T-helper 2 cell treated with Interferon-gamma antibody and Interleukin-4, amounts not matched to agents 5 μg/mL and 100 μg/mL, for 36 hours (primary cell): ENCODE measurements at regions not wholly inside any gene's neighbourhood (a gene's known extent, or its start where the extent isn't known, plus 50 kb on each side); places are given as distances from the start of the nearest gene placed in this dataset.
"Not testable (repeated sequence)": the region's sequence is repeated elsewhere in the genome, so short reads cannot be mapped to it uniquely, and the experiment has no call there.

Experiments
- DNase-seq: peaks from one replicate; pipeline ENCODE4 v3.0.0; 2021; ENCODE audit warnings: low spot score
- H3K27ac Mint-ChIP-seq: one replicate; pipeline ENCODE4 v1.8.0; 2021; ENCODE audit warnings: mild to moderate bottlenecking, mixed read lengths
- H3K27me3 Mint-ChIP-seq: one replicate; pipeline ENCODE4 v1.8.0; 2021; ENCODE audit warnings: low read depth, mixed read lengths
- H3K36me3 Mint-ChIP-seq: one replicate; pipeline ENCODE4 v1.8.0; 2021; ENCODE audit warnings: low read depth, mixed read lengths
- H3K4me1 Mint-ChIP-seq: one replicate; pipeline ENCODE4 v1.8.0; 2021; ENCODE audit warnings: low read depth, mixed read lengths
- H3K4me3 Mint-ChIP-seq: one replicate; pipeline ENCODE4 v1.8.0; 2022; ENCODE audit warnings: mild to moderate bottlenecking, moderate library complexity, mixed read lengths
- H3K9me3 Mint-ChIP-seq: one replicate; pipeline ENCODE4 v1.8.0; 2021; ENCODE audit warnings: mixed read lengths

DNA sequence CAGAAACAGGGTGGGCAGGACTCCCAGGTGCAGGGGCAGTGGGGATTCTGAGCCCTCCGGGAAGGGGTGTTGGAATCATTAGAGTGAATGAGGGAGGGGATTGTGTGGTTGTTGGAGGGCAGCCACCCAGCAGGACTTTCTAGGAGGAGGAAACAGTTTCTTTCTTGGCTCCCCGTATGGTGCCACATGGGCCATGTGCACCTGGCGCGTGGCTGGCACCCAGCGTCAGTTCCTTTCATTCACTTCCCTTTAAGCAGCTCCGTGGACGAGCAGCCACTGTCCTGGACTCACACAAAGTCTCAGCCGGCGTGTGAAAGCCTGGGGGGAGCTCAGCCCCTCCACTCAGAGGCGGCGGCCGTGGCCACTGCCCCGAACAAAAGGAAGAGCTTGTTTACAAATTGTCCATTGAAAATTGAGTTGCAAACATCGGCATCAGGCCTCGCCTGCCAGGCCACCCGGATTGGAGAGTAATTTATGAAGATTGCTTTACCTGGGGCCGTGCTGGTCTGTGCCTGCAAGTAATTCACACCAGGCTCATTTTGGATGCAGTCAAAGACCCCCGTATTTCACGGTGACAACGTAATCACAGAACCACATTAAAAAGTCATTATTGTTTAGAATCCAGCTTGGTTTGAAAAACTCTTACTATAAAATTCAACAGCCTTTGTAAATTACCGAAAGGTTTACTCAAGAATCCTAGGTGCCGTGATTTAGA, 101.7 kb upstream of the C14orf180 start:
- Mint-ChIP-seq H3K27ac (no peak overlapping the region), H3K4me1 (no peaks in the 10 kb centered on the region), H3K36me3 (no peaks in the 10 kb centered on the region), H3K4me3 (no peak overlapping the region), H3K27me3 (no peaks in the 10 kb centered on the region), H3K9me3 (peaks cover 11% of the 10 kb centered on the region)
- DNase-seq: no peak

DNA sequence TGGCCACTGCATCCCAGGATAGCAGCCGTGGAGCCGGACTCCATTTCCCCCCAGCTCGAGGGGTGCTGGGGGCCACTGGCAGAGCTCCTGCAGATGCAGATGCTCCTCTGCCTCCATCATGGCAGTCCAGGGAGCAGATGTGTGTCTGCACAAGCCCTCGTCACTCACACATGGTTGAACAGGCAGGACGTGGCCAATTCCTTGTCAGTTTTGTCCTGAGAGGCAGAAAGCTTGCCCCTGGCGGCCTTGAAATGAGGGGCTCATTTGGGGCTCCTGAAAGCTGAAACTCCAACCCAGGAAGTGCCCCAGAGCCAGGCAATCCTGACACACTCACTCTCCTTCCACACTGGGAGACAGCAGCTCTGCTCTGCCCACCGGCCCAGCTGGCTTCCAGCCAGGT, 100.9 kb upstream of the C14orf180 start:
- Mint-ChIP-seq H3K4me3 (no peak overlapping the region), H3K27ac (no peak overlapping the region), H3K9me3 (peaks cover 17% of the 10 kb centered on the region), H3K4me1 (no peaks in the 10 kb centered on the region), H3K27me3 (no peaks in the 10 kb centered on the region), H3K36me3 (no peaks in the 10 kb centered on the region)
- no peak for DNase-seq

DNA sequence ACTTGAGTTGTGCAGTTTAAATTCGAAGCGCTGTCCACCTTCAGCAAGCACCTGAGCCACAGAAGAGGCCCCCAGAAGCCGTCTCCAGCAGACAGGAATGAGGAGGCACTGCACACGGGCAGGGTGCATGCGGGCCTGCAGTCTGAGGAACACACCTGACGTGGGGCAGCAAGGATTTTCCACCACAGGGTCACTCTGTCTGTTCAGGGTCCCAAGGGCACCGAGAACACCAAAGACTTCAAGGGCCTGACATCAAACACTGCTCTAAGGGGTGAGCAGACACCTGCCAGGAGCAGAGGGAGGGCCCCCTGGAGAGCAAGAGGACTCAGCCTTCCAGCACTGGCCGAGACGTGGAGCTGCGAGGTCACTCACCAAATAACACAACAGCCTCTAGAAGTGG, 99.7 kb upstream of the C14orf180 start:
- Mint-ChIP-seq H3K36me3 (no peaks in the 10 kb centered on the region), H3K4me3 (no peak overlapping the region), H3K27ac (no peak overlapping the region), H3K9me3 (peaks cover 17% of the 10 kb centered on the region), H3K27me3 (no peaks in the 10 kb centered on the region), H3K4me1 (no peaks in the 10 kb centered on the region)
- no peak for DNase-seq

DNA sequence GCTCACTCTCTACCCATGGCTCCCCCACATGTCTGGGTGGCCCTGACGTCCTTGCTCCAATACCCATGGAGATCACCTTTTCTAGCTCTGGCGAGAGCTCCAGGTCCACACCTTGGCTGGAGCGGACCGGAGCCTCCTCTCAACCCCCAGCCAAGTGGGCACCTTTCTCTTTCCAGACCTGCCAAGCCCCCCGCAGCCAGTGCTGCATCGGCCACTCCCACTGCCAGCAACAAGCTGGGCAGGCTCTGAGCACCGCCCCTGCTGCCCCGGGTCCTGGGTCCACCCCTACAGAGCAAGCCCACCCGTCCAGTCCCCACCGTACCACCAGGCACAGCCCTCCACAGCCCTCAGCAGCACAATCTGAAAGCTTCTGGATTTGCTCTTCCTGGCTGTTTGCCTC, 98.2 kb upstream of the C14orf180 start:
- no peak overlapping the region for H3K4me3 Mint-ChIP-seq
- DNase-seq: no peak
- no peaks in the 10 kb centered on the region for H3K36me3 Mint-ChIP-seq
- no peaks in the 10 kb centered on the region for H3K27me3 Mint-ChIP-seq
- H3K4me1 Mint-ChIP-seq: no peaks in the 10 kb centered on the region
- no peak overlapping the region for H3K27ac Mint-ChIP-seq
- peaks cover 17% of the 10 kb centered on the region for H3K9me3 Mint-ChIP-seq

DNA sequence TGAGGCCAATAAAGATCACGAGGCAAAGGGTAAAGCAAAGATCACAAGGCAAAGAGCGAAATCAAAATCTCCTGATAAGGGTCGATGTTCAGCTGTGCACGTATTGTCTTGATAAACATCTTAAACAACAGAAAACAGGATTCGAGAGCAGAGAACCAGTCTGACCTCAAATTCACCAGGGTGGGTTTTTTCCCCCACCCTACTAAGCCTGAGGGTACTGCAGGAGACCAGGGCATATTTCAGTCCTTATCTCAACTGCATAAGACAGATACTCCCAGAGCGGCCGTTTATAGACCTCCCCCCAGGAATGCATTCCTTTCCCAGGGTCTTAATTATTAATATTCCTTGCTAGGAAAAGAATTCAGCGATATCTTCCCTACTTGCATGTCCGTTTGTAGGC, 97.5 kb upstream of the C14orf180 start:
- H3K27me3 Mint-ChIP-seq, H3K4me3 Mint-ChIP-seq, H3K4me1 Mint-ChIP-seq, H3K36me3 Mint-ChIP-seq, H3K27ac Mint-ChIP-seq, DNase-seq: not testable (repeated sequence)
- H3K9me3 Mint-ChIP-seq: peaks cover 17% of the 10 kb centered on the region

DNA sequence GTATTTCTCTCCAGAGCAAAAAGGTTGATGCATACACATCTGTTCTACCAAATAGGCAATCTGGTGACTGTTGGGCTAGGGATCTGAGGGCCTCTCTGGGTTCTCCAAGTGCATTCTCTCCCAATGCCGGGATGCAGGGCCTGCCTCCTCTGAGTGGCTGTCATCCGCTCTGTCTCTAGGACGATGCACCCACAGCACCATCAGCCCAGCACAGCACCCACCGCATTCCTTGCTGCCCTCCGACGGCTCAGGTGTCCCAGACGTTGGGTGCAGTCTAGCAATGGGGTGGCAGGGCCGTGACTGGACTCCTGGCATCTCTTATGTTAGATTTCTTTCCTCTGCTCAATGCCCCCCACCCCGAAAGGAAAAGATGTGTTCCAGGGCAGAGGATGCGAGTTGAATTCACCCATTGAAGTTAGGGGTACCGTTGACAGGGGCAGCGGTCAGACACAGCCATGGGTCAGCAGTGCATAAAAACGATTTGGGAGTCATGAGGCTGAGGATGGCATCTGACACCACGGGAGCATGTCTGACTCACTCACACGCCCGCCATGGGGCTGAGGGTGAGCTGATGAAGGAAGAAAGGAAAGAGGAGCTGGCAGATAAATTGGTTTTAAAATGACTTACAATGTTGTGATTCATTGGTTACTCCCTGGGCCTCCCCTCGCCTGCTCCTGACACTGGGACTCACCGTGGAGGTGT, 93.2 kb upstream of the C14orf180 start:
- no peak overlapping the region for H3K4me3 Mint-ChIP-seq
- H3K27ac Mint-ChIP-seq: no peak overlapping the region
- no peaks in the 10 kb centered on the region for H3K27me3 Mint-ChIP-seq
- peaks cover 17% of the 10 kb centered on the region for H3K9me3 Mint-ChIP-seq
- H3K36me3 Mint-ChIP-seq: no peaks in the 10 kb centered on the region
- H3K4me1 Mint-ChIP-seq: no peaks in the 10 kb centered on the region
- DNase-seq: no peak

DNA sequence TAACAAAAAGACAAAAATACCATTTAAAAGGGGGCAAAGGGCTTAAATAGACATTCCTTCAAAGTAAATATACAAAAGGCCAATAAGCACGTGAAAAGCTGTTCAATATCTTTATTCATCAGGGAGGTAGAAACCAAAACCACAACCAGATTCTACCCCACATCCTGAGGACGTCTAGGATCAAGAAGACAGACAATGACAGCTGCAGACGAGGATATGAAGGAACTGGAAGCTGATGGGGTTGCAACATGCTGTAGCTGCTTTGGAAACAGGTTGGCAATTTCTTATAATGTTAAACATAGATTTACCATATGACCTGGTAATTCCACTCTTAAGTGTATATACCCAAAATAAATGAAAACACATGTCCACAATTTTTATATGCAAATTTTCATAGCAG, 85.1 kb upstream of the C14orf180 start:
- Mint-ChIP-seq H3K36me3 (no peaks in the 10 kb centered on the region), H3K9me3 (peaks cover 3% of the 10 kb centered on the region), H3K4me1 (peaks cover 4% of the 10 kb centered on the region), H3K4me3 (no peak overlapping the region), H3K27me3 (peaks cover 10% of the 10 kb centered on the region), H3K27ac (no peak overlapping the region)
- no peak for DNase-seq

DNA sequence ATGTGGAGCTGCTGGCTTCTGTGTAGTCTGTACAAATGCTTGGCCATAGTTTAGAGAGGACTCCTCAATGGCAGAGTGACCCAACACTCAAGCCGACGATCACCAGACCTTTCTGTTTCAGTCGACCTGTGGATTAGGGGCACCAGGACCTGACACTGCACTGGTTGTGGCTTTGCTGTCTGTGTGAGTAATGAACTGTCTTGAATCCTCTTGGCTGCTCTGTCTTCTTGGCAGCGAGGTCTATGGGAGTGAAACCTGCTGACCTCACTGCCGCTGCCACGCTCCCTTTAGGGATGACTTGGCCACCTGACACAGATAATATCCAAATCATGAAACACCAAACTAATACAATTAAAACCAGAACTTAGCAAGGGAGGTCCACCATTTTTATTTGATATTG, 83.5 kb upstream of the C14orf180 start:
- Mint-ChIP-seq H3K4me3 (no peak overlapping the region), H3K27me3 (peaks cover 10% of the 10 kb centered on the region), H3K4me1 (peaks cover 4% of the 10 kb centered on the region), H3K36me3 (no peaks in the 10 kb centered on the region), H3K27ac (no peak overlapping the region), H3K9me3 (peaks cover 3% of the 10 kb centered on the region)
- no peak for DNase-seq

DNA sequence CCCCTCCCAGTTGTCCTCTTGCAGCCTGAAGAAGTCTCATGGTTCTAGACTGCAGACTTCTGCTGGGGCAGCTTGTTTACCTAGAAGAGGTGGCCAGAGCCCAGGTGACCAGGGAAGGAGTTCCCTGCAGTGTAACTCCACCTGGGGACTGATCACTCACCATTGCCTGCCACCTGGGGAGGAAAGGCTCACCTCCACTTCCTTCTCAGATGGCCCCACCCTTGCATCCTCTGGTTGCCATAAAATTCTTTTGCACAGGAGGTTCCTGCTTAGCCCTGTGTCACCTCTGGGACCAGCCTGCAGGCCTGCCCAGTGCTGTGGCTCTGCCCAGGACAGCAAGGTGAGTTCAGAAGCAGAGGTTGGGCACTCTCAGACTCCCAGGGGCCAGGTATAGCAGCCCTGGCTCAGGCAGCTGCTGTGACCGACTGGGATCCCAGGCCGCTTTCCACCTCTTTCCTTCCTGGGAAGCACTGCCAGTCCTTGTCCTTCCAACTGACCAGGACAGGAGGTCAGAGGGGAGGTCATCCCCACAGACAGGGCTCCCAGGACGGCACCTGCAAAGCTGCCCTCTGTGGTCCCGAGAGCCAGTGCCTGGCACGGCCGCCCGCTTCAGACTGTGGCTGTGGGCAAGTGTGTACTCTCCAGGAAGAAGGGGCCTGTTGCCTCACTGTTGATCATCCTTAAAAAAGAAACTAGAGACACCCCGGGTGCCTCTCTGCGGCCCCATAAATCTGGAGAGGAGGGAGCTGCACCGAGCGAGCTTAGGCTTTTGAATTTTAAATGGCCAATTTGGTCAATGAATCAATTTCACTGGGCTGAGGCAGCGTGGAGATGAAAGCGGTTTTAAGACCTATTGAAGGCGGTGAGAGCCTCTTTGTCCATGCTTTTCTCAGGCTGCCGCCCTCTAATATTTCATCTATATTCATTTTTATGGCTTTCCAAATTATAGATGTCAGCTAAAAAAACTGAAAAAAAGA, 79.5 kb upstream of the C14orf180 start:
- peaks cover 2% of the 10 kb centered on the region for H3K27me3 Mint-ChIP-seq
- peaks cover 20% of the 10 kb centered on the region for H3K9me3 Mint-ChIP-seq
- H3K4me1 Mint-ChIP-seq: no peaks in the 10 kb centered on the region
- DNase-seq: no peak
- H3K4me3 Mint-ChIP-seq: no peak overlapping the region
- H3K27ac Mint-ChIP-seq: no peak overlapping the region
- H3K36me3 Mint-ChIP-seq: no peaks in the 10 kb centered on the region

DNA sequence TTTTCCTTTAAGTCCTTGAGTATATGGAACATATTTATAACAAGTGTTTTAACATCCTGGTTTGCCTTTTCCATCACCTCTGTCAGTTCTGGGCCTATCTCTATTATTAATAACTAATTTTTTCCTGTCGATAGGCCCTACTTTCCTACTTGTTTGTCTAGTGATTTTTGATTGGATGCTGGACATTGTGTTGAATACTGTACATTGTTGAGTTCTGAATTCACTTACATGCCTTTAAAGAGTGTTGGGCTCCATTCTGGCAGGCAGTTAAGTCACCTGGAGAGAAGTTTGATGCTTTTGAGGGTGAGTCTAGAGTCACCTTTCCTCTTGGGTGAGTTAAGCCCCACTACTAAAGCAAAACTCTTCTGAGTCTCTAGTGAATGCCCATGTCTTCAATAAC, 77.5 kb upstream of the C14orf180 start:
- peaks cover 20% of the 10 kb centered on the region for H3K9me3 Mint-ChIP-seq
- DNase-seq: no peak
- no peak overlapping the region for H3K4me3 Mint-ChIP-seq
- no peaks in the 10 kb centered on the region for H3K4me1 Mint-ChIP-seq
- H3K27ac Mint-ChIP-seq: no peak overlapping the region
- no peaks in the 10 kb centered on the region for H3K36me3 Mint-ChIP-seq
- H3K27me3 Mint-ChIP-seq: peaks cover 2% of the 10 kb centered on the region

DNA sequence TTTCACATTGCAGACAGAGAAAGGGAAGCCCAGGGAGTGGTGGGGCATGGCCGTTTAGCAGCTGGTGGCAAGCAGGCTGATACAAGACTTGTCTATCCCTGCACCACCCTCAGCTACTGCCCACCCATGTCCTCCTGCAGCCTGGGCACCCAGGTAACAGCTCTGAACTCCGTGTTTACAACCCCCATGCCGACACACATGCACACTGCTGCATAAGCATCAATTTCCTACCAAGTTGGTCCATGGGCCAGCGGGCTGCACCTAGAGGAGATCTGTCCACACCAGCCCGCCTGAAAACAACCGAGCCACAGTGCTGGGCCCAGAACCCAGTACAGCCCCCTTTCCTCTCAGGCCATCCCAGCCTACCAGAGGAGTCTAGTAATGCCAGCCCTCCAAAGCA, 75.9 kb upstream of the C14orf180 start:
- DNase-seq: no peak
- no peaks in the 10 kb centered on the region for H3K4me1 Mint-ChIP-seq
- no peak overlapping the region for H3K4me3 Mint-ChIP-seq
- H3K27ac Mint-ChIP-seq: no peak overlapping the region
- peaks cover 2% of the 10 kb centered on the region for H3K27me3 Mint-ChIP-seq
- peaks cover 20% of the 10 kb centered on the region for H3K9me3 Mint-ChIP-seq
- H3K36me3 Mint-ChIP-seq: no peaks in the 10 kb centered on the region

DNA sequence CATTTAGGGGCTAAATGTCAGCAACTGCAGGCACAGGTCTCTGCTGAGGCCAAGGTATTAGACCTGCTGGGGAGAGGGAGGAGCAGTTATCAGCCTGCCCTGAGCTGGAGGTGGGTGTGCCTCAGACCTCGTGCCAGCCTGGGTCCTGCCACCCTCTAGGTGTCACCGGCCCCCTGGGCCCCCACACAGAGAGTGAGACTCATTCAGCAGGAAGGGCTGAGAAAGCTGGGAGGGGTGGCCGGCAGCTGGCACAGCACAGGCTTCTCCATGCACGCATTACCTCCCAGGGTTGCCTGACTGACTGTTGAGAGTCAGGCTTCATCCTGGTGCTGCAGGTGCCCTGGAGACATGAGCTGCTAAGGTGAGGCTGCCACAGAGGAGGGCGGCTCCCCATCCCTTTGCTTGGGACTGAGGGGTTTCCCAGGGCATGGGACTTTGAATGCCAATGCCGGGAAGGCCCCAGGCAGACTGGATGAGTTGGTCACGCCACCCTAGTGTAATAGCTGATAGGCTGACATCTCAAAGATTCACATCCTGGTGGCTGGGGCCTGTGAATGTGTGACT, 75.3 kb upstream of the C14orf180 start:
- H3K4me1 Mint-ChIP-seq: no peaks in the 10 kb centered on the region

DNA sequence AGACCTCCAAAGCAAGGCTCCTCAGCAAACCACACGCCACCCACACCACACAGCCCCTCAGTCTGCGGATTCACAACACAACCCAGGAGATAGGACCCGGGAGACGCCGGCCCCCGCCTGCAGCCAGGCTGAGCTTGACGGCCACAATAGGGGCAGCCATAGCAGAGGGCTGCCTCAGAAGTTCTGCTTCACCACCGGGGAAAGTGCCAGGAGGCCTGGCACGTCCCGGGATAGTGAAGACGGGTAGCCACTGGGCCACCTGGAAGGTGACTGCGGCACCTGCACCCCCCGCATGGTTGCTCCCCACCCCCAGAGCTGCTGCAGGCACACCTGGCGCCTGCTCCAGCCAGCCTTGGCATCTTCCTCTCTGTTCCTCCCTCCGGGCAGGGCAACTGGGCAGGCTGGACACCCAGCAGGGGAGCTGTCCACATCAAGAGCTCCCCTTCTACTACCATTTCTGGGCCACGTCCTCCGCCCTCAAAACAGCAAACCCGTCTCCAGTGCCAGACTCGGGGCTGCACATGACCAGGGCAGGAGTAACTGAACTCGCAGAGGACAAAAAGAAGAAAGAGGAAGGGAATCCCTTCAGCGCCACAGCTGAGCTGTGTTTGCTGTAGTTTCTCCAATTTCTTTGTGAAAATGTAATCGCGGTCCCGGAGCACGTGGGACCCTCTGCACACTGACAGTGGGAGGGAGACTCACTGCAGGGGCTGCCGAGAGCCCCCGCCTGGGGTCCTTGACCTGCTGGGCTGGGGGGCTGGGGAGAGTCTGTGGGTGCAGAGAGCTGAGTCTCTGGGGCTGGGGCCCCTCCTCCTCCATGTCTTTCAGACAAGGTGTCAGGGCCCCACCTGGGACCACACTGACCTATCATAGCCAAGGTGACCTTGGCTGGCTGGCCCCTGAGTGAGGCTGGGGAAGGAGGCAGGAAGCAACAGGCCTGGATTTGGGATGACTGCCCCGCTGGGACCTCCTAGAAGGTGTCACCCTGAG, 74.2 kb upstream of the C14orf180 start:
- DNase-seq: no peak
- Mint-ChIP-seq H3K27me3 (no peaks in the 10 kb centered on the region), H3K9me3 (peaks cover 20% of the 10 kb centered on the region), H3K4me1 (no peaks in the 10 kb centered on the region), H3K27ac (no peak overlapping the region), H3K36me3 (no peaks in the 10 kb centered on the region), H3K4me3 (no peak overlapping the region)

More for the DNA sequence above, 75.3 kb upstream of the C14orf180 start:
- Mint-ChIP-seq H3K27ac (no peak overlapping the region), H3K27me3 (no peaks in the 10 kb centered on the region), H3K9me3 (peaks cover 20% of the 10 kb centered on the region), H3K36me3 (no peaks in the 10 kb centered on the region), H3K4me3 (no peak overlapping the region)
- DNase-seq: no peak
